ENCODE measurements at regions not wholly inside any gene's neighbourhood (a gene's known extent, or its start where the extent isn't known, plus 50 kb on each side); places are given as distances from the start of the nearest gene placed in this dataset.

DNA sequence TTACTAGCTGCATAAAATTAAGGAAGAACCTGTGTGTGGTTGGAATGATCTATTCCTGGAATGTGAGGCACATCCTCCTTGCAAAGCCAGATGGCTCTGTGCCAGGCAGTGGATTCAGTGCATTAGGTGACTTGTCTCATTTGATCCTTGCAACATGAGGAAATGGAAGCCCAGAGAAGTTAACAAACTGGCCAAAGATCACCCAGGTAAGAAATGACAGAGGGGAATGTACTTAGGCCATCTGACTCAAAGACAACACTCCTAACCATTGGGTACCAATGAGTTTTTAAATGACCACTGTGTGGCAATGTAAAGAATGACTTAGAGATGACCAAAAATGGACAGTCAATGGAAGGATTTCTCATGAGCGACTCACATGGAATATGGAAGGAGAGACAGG is 114.2 kb upstream of the RXFP2 start:
- H3K4me2 ChIP-seq (ENCODE audit: insufficient read depth, low read length), result peak overlapping the region; percentile 37
- peak overlapping the region; percentile 72 for H2AFZ ChIP-seq (ENCODE audit: low read length)
- no peak for TF ChIP-seq CTCF (IDR thresholded peaks at IDR 0.05; ENCODE audit: extremely low read depth, low read depth, low read length)
- no peaks in the 10 kb centered on the region for H3K9me3 ChIP-seq (ENCODE audit: low read depth, low read length)
- no peaks in the 10 kb centered on the region for H3K79me2 ChIP-seq (ENCODE audit: insufficient read depth, low read length)
- H3K4me1 ChIP-seq (ENCODE audit: insufficient read depth, low read length), result peaks cover 50% of the 10 kb centered on the region
- no peaks in the 10 kb centered on the region for H3K36me3 ChIP-seq (ENCODE audit: insufficient read depth, low read length)
- DNase-seq (ENCODE audit: insufficient read length, low spot score, missing footprints), result peak; percentile 44
- no peaks in the 10 kb centered on the region for H4K20me1 ChIP-seq (ENCODE audit: insufficient read depth, low read length)
- no peaks in the 10 kb centered on the region for H3K27me3 ChIP-seq (ENCODE audit: insufficient read depth, low read length)
- no peak overlapping the region for H3K4me3 ChIP-seq (ENCODE audit: insufficient read depth, low read length)
- H3K27ac ChIP-seq (ENCODE audit: low read depth, low read length), result peak overlapping the region; percentile 82

- Histone ChIP-seq H3K4me1 (ENCODE audit: insufficient read depth, low read length) (peaks cover 63% of the 10 kb centered on the region), H2AFZ (ENCODE audit: low read length) (no peak overlapping the region), H4K20me1 (ENCODE audit: insufficient read depth, low read length) (no peaks in the 10 kb centered on the region), H3K79me2 (ENCODE audit: insufficient read depth, low read length) (no peaks in the 10 kb centered on the region), H3K9me3 (ENCODE audit: low read depth, low read length) (no peaks in the 10 kb centered on the region), H3K36me3 (ENCODE audit: insufficient read depth, low read length) (no peaks in the 10 kb centered on the region), H3K27me3 (ENCODE audit: insufficient read depth, low read length) (no peaks in the 10 kb centered on the region), H3K4me3 (ENCODE audit: insufficient read depth, low read length) (peak overlapping the region; percentile 3), H3K4me2 (ENCODE audit: insufficient read depth, low read length) (peak overlapping the region; percentile 38), H3K27ac (ENCODE audit: low read depth, low read length) (peak overlapping the region; percentile 82)
- TF ChIP-seq CTCF (IDR thresholded peaks at IDR 0.05; ENCODE audit: extremely low read depth, low read depth, low read length), result no peak
- no peak for DNase-seq (ENCODE audit: insufficient read length, low spot score, missing footprints)
Observed at GRCh38 chr13:31627097-31627845, 112.1 kb upstream of the RXFP2 start.

GRCh38 chr13:31629085-31629780 is 110.1 kb upstream of the RXFP2 start:
- Histone ChIP-seq H3K27ac (ENCODE audit: low read depth, low read length) (peak overlapping the region; percentile 82), H3K4me1 (ENCODE audit: insufficient read depth, low read length) (peaks cover 63% of the 10 kb centered on the region), H2AFZ (ENCODE audit: low read length) (peak overlapping the region; percentile 62), H3K9me3 (ENCODE audit: low read depth, low read length) (no peaks in the 10 kb centered on the region), H4K20me1 (ENCODE audit: insufficient read depth, low read length) (no peaks in the 10 kb centered on the region), H3K27me3 (ENCODE audit: insufficient read depth, low read length) (no peaks in the 10 kb centered on the region), H3K4me3 (ENCODE audit: insufficient read depth, low read length) (no peak overlapping the region), H3K79me2 (ENCODE audit: insufficient read depth, low read length) (no peaks in the 10 kb centered on the region), H3K36me3 (ENCODE audit: insufficient read depth, low read length) (no peaks in the 10 kb centered on the region), H3K4me2 (ENCODE audit: insufficient read depth, low read length) (peak overlapping the region; percentile 15)
- no peak for DNase-seq (ENCODE audit: insufficient read length, low spot score, missing footprints)
- peak; percentile 7 for TF ChIP-seq CTCF (IDR thresholded peaks at IDR 0.05; ENCODE audit: extremely low read depth, low read depth, low read length)

DNA sequence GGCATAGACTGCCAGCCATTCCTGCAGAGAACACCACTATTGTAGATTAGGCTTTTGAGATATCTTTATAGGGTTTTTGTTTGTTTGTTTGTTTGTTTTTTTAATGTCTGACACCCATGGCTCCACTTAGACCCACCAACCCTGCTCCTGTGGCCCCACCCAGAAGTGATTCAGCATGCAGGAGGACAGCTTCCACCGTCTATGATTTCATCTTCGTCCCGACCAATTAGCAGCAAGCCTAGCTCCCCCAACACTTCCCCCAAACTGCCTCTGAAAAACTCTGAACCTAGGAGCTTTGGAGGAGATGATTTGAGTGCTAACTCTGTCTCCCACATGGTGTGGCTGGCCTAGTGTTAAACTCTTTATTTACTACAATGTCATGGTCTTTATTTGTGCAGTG is 108.3 kb upstream of the RXFP2 start:
- H4K20me1 ChIP-seq (ENCODE audit: insufficient read depth, low read length), result no peaks in the 10 kb centered on the region
- no peak for TF ChIP-seq CTCF (IDR thresholded peaks at IDR 0.05; ENCODE audit: extremely low read depth, low read depth, low read length)
- no peaks in the 10 kb centered on the region for H3K9me3 ChIP-seq (ENCODE audit: low read depth, low read length)
- DNase-seq (ENCODE audit: insufficient read length, low spot score, missing footprints), result no peak
- H3K4me2 ChIP-seq (ENCODE audit: insufficient read depth, low read length), result peak overlapping the region; percentile 34
- no peak overlapping the region for H3K4me3 ChIP-seq (ENCODE audit: insufficient read depth, low read length)
- H3K36me3 ChIP-seq (ENCODE audit: insufficient read depth, low read length), result no peaks in the 10 kb centered on the region
- no peaks in the 10 kb centered on the region for H3K27me3 ChIP-seq (ENCODE audit: insufficient read depth, low read length)
- peaks cover 51% of the 10 kb centered on the region for H3K4me1 ChIP-seq (ENCODE audit: insufficient read depth, low read length)
- H3K79me2 ChIP-seq (ENCODE audit: insufficient read depth, low read length), result no peaks in the 10 kb centered on the region
- H2AFZ ChIP-seq (ENCODE audit: low read length), result peak overlapping the region; percentile 68
- peak overlapping the region; percentile 68 for H3K27ac ChIP-seq (ENCODE audit: low read depth, low read length)

Data from osteoblast (primary cell).